SK-N-SH (cell line): ENCODE measurements at regions not wholly inside any gene's neighbourhood (a gene's known extent, or its start where the extent isn't known, plus 50 kb on each side); places are given as distances from the start of the nearest gene placed in this dataset.

Experiments used
- ELF1 ChIP-seq: IDR thresholded peaks from 2 replicates; pipeline ENCODE4 v1.4.0; 2012
- EZH2phosphoT487 ChIP-seq: fragments of 200-600 bp; sonication (generic); IDR thresholded peaks from 2 replicates; pipeline ENCODE4 v1.6.1; 2017; ENCODE audit warnings: low read depth, mixed run types, mild to moderate bottlenecking, antibody characterized with exemption, moderate library complexity, borderline replicate concordance
- GABPA ChIP-seq: IDR thresholded peaks from 2 replicates; pipeline ENCODE4 v1.4.0; 2012; ENCODE audit warnings: low read depth, mild to moderate bottlenecking
- MXI1 ChIP-seq: IDR thresholded peaks from 2 replicates; pipeline ENCODE4 v1.6.1; 2012; ENCODE audit warnings: mild to moderate bottlenecking, low read depth, low read length, improper control_type of control experiment
- SIN3A ChIP-seq: IDR thresholded peaks from 2 replicates; pipeline ENCODE4 v1.6.1; 2012; ENCODE audit warnings: low read depth, mild to moderate bottlenecking, low read length, moderate library complexity, borderline replicate concordance
- TAF1 ChIP-seq: IDR thresholded peaks from 2 replicates; pipeline ENCODE4 v1.6.1; 2012; ENCODE audit warnings: low read depth, mild to moderate bottlenecking, low read length, moderate library complexity, borderline replicate concordance
- TEAD4 ChIP-seq: IDR thresholded peaks from 2 replicates; pipeline ENCODE4 v1.4.0; 2012; ENCODE audit warnings: mild to moderate bottlenecking, borderline replicate concordance; ENCODE audit not compliant: insufficient read depth
- TF ChIP-seq, protein P1 (sequence below): fragments of 200-600 bp; sonication (generic); IDR thresholded peaks from 2 replicates; pipeline ENCODE4 v1.6.1; 2017; ENCODE audit warnings: antibody characterized with exemption, mild to moderate bottlenecking, moderate library complexity
- TF ChIP-seq, protein P2 (sequence below): IDR thresholded peaks from 2 replicates; pipeline ENCODE4 v1.6.1; 2012; ENCODE audit warnings: mild to moderate bottlenecking, low read depth, low read length, moderate library complexity
- TF ChIP-seq, protein P3 (sequence below): IDR thresholded peaks from 2 replicates; pipeline ENCODE4 v1.4.0; 2012; ENCODE audit warnings: low read depth, borderline replicate concordance

DNA sequence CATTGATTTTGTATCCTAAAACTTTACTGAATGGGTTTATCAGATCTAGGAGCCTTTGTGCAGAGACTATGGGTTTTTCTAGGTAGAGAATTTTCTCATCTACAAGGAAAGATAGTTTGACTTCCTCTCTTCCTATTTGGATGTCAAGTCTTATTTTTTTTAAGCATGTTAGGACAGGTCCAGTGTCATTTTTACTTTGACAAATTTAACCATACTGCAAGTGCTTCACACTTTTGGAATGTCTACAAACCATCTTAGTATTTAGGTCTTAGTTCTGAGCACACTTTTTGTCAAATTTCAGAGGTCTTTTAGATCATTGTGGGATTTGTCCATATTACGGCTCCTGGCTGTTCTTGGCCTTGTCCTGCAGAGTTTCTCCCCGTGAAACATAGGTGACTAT, 715.2 kb upstream of the RAG2 start:
- TF ChIP-seq, protein P1, sequence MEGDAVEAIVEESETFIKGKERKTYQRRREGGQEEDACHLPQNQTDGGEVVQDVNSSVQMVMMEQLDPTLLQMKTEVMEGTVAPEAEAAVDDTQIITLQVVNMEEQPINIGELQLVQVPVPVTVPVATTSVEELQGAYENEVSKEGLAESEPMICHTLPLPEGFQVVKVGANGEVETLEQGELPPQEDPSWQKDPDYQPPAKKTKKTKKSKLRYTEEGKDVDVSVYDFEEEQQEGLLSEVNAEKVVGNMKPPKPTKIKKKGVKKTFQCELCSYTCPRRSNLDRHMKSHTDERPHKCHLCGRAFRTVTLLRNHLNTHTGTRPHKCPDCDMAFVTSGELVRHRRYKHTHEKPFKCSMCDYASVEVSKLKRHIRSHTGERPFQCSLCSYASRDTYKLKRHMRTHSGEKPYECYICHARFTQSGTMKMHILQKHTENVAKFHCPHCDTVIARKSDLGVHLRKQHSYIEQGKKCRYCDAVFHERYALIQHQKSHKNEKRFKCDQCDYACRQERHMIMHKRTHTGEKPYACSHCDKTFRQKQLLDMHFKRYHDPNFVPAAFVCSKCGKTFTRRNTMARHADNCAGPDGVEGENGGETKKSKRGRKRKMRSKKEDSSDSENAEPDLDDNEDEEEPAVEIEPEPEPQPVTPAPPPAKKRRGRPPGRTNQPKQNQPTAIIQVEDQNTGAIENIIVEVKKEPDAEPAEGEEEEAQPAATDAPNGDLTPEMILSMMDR = no peak
- TF ChIP-seq ELF1 = no peak
- TF ChIP-seq, protein P2, sequence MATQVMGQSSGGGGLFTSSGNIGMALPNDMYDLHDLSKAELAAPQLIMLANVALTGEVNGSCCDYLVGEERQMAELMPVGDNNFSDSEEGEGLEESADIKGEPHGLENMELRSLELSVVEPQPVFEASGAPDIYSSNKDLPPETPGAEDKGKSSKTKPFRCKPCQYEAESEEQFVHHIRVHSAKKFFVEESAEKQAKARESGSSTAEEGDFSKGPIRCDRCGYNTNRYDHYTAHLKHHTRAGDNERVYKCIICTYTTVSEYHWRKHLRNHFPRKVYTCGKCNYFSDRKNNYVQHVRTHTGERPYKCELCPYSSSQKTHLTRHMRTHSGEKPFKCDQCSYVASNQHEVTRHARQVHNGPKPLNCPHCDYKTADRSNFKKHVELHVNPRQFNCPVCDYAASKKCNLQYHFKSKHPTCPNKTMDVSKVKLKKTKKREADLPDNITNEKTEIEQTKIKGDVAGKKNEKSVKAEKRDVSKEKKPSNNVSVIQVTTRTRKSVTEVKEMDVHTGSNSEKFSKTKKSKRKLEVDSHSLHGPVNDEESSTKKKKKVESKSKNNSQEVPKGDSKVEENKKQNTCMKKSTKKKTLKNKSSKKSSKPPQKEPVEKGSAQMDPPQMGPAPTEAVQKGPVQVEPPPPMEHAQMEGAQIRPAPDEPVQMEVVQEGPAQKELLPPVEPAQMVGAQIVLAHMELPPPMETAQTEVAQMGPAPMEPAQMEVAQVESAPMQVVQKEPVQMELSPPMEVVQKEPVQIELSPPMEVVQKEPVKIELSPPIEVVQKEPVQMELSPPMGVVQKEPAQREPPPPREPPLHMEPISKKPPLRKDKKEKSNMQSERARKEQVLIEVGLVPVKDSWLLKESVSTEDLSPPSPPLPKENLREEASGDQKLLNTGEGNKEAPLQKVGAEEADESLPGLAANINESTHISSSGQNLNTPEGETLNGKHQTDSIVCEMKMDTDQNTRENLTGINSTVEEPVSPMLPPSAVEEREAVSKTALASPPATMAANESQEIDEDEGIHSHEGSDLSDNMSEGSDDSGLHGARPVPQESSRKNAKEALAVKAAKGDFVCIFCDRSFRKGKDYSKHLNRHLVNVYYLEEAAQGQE = no peak
- TF ChIP-seq MXI1 = no peak
- TF ChIP-seq EZH2phosphoT487 = no peak
- TF ChIP-seq GABPA = no peak
- TF ChIP-seq, protein P3, sequence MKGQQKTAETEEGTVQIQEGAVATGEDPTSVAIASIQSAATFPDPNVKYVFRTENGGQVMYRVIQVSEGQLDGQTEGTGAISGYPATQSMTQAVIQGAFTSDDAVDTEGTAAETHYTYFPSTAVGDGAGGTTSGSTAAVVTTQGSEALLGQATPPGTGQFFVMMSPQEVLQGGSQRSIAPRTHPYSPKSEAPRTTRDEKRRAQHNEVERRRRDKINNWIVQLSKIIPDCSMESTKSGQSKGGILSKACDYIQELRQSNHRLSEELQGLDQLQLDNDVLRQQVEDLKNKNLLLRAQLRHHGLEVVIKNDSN = no peak
- no peak for TF ChIP-seq SIN3A
- TF ChIP-seq TAF1 = no peak
- no peak for TF ChIP-seq TEAD4
